HEK293 (cell line): ENCODE measurements at regions not wholly inside any gene's neighbourhood (a gene's known extent, or its start where the extent isn't known, plus 50 kb on each side); places are given as distances from the start of the nearest gene placed in this dataset.

Experiments used
- CTCF ChIA-PET: fragments of 350-600 bp; formaldehyde crosslinking; extraction: SDS; loops from one replicate; lab custom pipeline; 2021; ENCODE audit warnings: antibody characterized with exemption; lab: Yijun Ruan, JAX
- POLR2A ChIA-PET: fragments of 300-600 bp; formaldehyde crosslinking; extraction: SDS; loops from one replicate; lab custom pipeline; 2020; ENCODE audit warnings: antibody characterized with exemption, inconsistent platforms; lab: Yijun Ruan, JAX
- H3K27ac ChIP-seq: fragments of 200-500 bp; sonication (Bioruptor generic); 2 replicates; pipeline ENCODE4 v1.5.1; 2014; ENCODE audit warnings: low read depth, low read length, control low read depth, inconsistent platforms; ENCODE audit errors: extremely low read depth
- H3K36me3 ChIP-seq, 2 experiments: fragments of 200-500 bp in 1 of 2; sonication (Bioruptor generic) in 1 of 2; 1 replicate in 1 of 2; 2 replicates in 1 of 2; pipeline ENCODE4 v1.5.1; 2014 to 2017; ENCODE audit warnings: inconsistent platforms in 2 of 2, low read length in 2 of 2; ENCODE audit not compliant: control insufficient read depth in 2 of 2, insufficient read depth in 1 of 2
- H3K4me1 ChIP-seq: fragments of 200-500 bp; sonication (Bioruptor generic); 2 replicates; pipeline ENCODE4 v1.5.1; 2014; ENCODE audit warnings: mild to moderate bottlenecking, low read length, inconsistent platforms; ENCODE audit not compliant: control insufficient read depth, insufficient read depth
- H3K4me3 ChIP-seq: 2 replicates; pipeline ENCODE4 v1.5.1; 2011; ENCODE audit warnings: low read depth, mild to moderate bottlenecking, control low read depth, low read length, moderate library complexity
- H3K9me3 ChIP-seq: fragments of 200-500 bp; sonication (Bioruptor generic); 2 replicates; pipeline ENCODE4 v1.5.1; 2014; ENCODE audit warnings: low read depth, low read length, inconsistent platforms; ENCODE audit not compliant: control insufficient read depth, insufficient read depth
- GFI1B ChIP-seq: fragments of 450-650 bp; formaldehyde crosslinking; IDR thresholded peaks from 2 replicates; pipeline ENCODE4 v1.5.1; 2016; ENCODE audit warnings: missing biosample characterization, missing genetic modification characterization
- OSR2 ChIP-seq: fragments of 450-650 bp; formaldehyde crosslinking; IDR thresholded peaks from 2 replicates; pipeline ENCODE4 v1.5.1; 2016; ENCODE audit warnings: missing biosample characterization, missing genetic modification characterization
- SCRT1 ChIP-seq: fragments of 450-650 bp; formaldehyde crosslinking; IDR thresholded peaks from 2 replicates; pipeline ENCODE4 v1.5.1; 2016; ENCODE audit warnings: missing biosample characterization, missing genetic modification characterization, borderline replicate concordance
- SCRT2 ChIP-seq: fragments of 450-650 bp; formaldehyde crosslinking; IDR thresholded peaks from 2 replicates; pipeline ENCODE4 v1.5.1; 2016; ENCODE audit warnings: missing biosample characterization, missing genetic modification characterization
- TCF7L2 ChIP-seq: IDR thresholded peaks from 2 replicates; pipeline ENCODE4 v1.6.1; 2011; ENCODE audit warnings: low read depth, mild to moderate bottlenecking, inconsistent platforms, low read length, moderate library complexity, borderline replicate concordance
- ZBTB7A ChIP-seq: fragments of 450-650 bp; formaldehyde crosslinking; IDR thresholded peaks from 2 replicates; pipeline ENCODE4 v1.5.1; 2016; ENCODE audit warnings: low read depth, missing biosample characterization, missing genetic modification characterization
- ZBTB8A ChIP-seq: fragments of 450-650 bp; formaldehyde crosslinking; IDR thresholded peaks from 2 replicates; pipeline ENCODE4 v1.5.1; 2016; ENCODE audit warnings: missing biosample characterization, missing genetic modification characterization
- ZNF155 ChIP-seq: fragments of 450-650 bp; formaldehyde crosslinking; IDR thresholded peaks from 2 replicates; pipeline ENCODE4 v1.5.1; 2016; ENCODE audit warnings: missing biosample characterization, missing genetic modification characterization
- ZNF184 ChIP-seq: fragments of 450-650 bp; IDR thresholded peaks from 2 replicates; pipeline ENCODE4 v1.5.1; 2018; ENCODE audit warnings: missing biosample characterization, mild to moderate bottlenecking, missing genetic modification characterization
- ZNF214 ChIP-seq: fragments of 450-650 bp; formaldehyde crosslinking; IDR thresholded peaks from 2 replicates; pipeline ENCODE4 v1.5.1; 2017; ENCODE audit warnings: missing biosample characterization, mild to moderate bottlenecking, missing genetic modification characterization, borderline replicate concordance
- ZNF335 ChIP-seq: fragments of 450-650 bp; formaldehyde crosslinking; conservative IDR thresholded peaks from 2 replicates; pipeline ENCODE4 v1.5.1; 2016; ENCODE audit warnings: missing biosample characterization, missing genetic modification characterization
- ZNF48 ChIP-seq: fragments of 450-650 bp; formaldehyde crosslinking; IDR thresholded peaks from 2 replicates; pipeline ENCODE4 v1.5.1; 2016; ENCODE audit warnings: missing biosample characterization, missing genetic modification characterization
- ZNF510 ChIP-seq: fragments of 450-650 bp; formaldehyde crosslinking; IDR thresholded peaks from 2 replicates; pipeline ENCODE4 v1.5.1; 2018; ENCODE audit warnings: mild to moderate bottlenecking, missing genetic modification characterization, missing biosample characterization; ENCODE audit not compliant: insufficient replicate concordance
- ZNF521 ChIP-seq: fragments of 450-650 bp; formaldehyde crosslinking; IDR thresholded peaks from 2 replicates; pipeline ENCODE4 v1.5.1; 2017; ENCODE audit warnings: missing biosample characterization, mild to moderate bottlenecking, missing genetic modification characterization
- ZNF549 ChIP-seq: fragments of 450-650 bp; IDR thresholded peaks from 2 replicates; pipeline ENCODE4 v1.5.1; 2018; ENCODE audit warnings: missing biosample characterization, missing genetic modification characterization, mild to moderate bottlenecking, inconsistent platforms, moderate library complexity
- ZNF558 ChIP-seq: fragments of 450-650 bp; formaldehyde crosslinking; IDR thresholded peaks from 2 replicates; pipeline ENCODE4 v1.5.1; 2016; ENCODE audit warnings: missing biosample characterization, missing genetic modification characterization
- ZNF621 ChIP-seq: fragments of 450-650 bp; formaldehyde crosslinking; IDR thresholded peaks from 2 replicates; pipeline ENCODE4 v1.5.1; 2017; ENCODE audit warnings: missing biosample characterization, missing genetic modification characterization
- ZNF777 ChIP-seq: fragments of 450-650 bp; formaldehyde crosslinking; IDR thresholded peaks from 2 replicates; pipeline ENCODE4 v1.5.1; 2017; ENCODE audit warnings: missing biosample characterization, missing genetic modification characterization, borderline replicate concordance
- ZSCAN16 ChIP-seq: fragments of 450-650 bp; formaldehyde crosslinking; IDR thresholded peaks from 2 replicates; pipeline ENCODE4 v1.5.1; 2016; ENCODE audit warnings: missing biosample characterization, missing genetic modification characterization
- TF ChIP-seq, protein P1 (sequence below): fragments of 450-650 bp; formaldehyde crosslinking; IDR thresholded peaks from 2 replicates; pipeline ENCODE4 v1.5.1; 2017; ENCODE audit warnings: missing biosample characterization, mild to moderate bottlenecking, missing genetic modification characterization, moderate library complexity
- TF ChIP-seq, protein P2 (sequence below): fragments of 450-650 bp; formaldehyde crosslinking; IDR thresholded peaks from 2 replicates; pipeline ENCODE4 v1.5.1; 2016; ENCODE audit warnings: missing biosample characterization, missing genetic modification characterization
- TF ChIP-seq, protein P3 (sequence below): fragments of 450-650 bp; formaldehyde crosslinking; IDR thresholded peaks from 2 replicates; pipeline ENCODE4 v1.5.1; 2017; ENCODE audit warnings: missing biosample characterization, missing genetic modification characterization
- TF ChIP-seq, protein P4 (sequence below): fragments of 450-650 bp; formaldehyde crosslinking; IDR thresholded peaks from 2 replicates; pipeline ENCODE4 v1.5.1; 2016; ENCODE audit warnings: missing biosample characterization, missing genetic modification characterization
- TF ChIP-seq, protein P5 (sequence below): fragments of 450-650 bp; formaldehyde crosslinking; IDR thresholded peaks from 2 replicates; pipeline ENCODE4 v1.5.1; 2016; ENCODE audit warnings: missing biosample characterization, missing genetic modification characterization

DNA sequence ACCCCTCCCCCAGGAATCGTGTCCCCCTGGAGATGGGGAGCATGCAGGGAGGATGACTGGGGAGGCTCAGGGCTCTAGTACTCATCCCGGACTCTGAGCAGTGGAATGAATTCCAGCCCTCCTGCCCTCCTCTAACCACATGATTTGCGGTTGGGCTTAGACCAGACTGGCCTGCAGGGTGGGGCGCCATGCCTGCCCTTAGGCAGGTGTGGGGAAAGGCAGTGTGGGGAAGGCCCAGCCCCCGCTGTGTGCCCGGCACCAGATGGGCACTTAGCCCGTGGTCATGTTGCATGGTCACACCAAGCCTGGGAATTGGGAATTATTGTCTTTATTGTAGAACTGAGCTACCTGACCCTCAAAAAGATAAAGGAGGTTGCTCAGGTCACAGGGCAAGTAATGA lies 283.8 kb downstream of the TLE3 start:
- ChIA-PET CTCF (interaction anchor here (0.6 kb wide), 2 partner anchors 226 to 1574 kb away, joined by 3 to 6 read pairs; no protein-coding TSS in a partner anchor), POLR2A (no interaction called here)
- Histone ChIP-seq H3K4me3 (no peak overlapping the region), H3K9me3 (no peaks in the 10 kb centered on the region), H3K4me1 (no peaks in the 10 kb centered on the region), H3K36me3 (no peaks in the 10 kb centered on the region), H3K27ac (no peak overlapping the region)
- TF ChIP-seq ZBTB8A (peak; percentile 27; the same call in 1 of the 2 replicates), ZNF510 (no peak), ZNF521 (tag by site-specific recombination) (no peak)
- TF ChIP-seq, protein P1, sequence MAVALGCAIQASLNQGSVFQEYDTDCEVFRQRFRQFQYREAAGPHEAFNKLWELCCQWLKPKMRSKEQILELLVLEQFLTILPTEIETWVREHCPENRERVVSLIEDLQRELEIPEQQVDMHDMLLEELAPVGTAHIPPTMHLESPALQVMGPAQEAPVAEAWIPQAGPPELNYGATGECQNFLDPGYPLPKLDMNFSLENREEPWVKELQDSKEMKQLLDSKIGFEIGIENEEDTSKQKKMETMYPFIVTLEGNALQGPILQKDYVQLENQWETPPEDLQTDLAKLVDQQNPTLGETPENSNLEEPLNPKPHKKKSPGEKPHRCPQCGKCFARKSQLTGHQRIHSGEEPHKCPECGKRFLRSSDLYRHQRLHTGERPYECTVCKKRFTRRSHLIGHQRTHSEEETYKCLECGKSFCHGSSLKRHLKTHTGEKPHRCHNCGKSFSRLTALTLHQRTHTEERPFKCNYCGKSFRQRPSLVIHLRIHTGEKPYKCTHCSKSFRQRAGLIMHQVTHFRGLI (tag by site-specific recombination), result peak; percentile 94

DNA sequence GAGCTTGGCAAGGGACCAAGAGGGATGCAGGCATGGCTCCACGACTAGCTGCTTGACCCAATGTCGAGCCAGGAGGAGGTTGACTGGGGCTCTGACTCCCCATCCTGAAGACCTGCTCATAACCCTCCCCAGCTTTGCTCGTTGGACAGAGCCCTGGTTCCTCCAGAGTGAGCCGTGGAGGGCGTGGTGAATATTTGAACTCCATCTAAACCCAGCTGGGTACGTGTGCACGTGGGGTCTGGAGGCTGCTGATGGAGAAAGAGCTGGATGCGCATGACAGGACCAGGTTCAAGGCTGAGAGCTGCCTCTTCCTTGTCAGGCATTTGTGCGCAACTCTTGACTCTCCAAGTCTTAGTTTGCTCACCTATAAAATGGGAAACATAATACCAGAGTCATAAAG lies 282.8 kb downstream of the TLE3 start:
- CTCF ChIA-PET, result no interaction called here
- no peak overlapping the region for H3K4me3 ChIP-seq
- H3K36me3 ChIP-seq, result no peaks in the 10 kb centered on the region
- TF ChIP-seq OSR2 (tag by site-specific recombination) (no peak), ZNF184 (no peak), ZNF335 (no peak), ZNF48 (tag by site-specific recombination) (no peak), SCRT1 (tag by site-specific recombination) (no peak), ZNF549 (tag by site-specific recombination) (no peak), ZNF558 (tag by site-specific recombination) (no peak), ZNF214 (tag by site-specific recombination) (no peak), ZBTB7A (tag by site-specific recombination) (no peak), ZSCAN16 (no peak), ZNF510 (no peak)
- TF ChIP-seq, all 188 proteins: peak for 0
- H3K4me1 ChIP-seq, result no peaks in the 10 kb centered on the region
- no peak overlapping the region for H3K27ac ChIP-seq
- POLR2A ChIA-PET, result no interaction called here
- no peaks in the 10 kb centered on the region for H3K9me3 ChIP-seq

DNA sequence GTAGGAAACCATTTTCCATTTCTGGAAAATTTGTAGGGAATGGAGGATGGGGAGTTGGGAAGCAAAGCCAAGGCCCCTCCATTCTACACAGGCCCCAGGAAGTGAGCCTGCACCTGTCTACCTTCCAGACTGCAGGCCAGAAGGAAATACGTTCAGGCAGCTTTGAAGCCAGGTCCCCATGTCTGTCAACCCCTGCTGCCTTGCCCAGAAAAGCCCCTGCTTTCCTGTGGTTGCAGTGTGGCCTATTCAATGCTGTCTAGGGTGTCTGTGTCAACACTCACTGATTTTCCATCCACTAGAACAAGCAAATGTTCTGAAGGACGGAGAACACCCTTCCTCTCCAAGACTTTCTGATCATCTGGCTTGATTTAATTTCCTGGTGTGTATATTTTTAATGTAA lies 281.9 kb downstream of the TLE3 start:
- no peaks in the 10 kb centered on the region for H3K9me3 ChIP-seq
- H3K4me3 ChIP-seq, result no peak overlapping the region
- H3K4me1 ChIP-seq, result no peaks in the 10 kb centered on the region
- no peak overlapping the region for H3K27ac ChIP-seq
- POLR2A ChIA-PET, result no interaction called here
- CTCF ChIA-PET, result no interaction called here
- no peaks in the 10 kb centered on the region for H3K36me3 ChIP-seq
- TF ChIP-seq ZBTB7A (tag by site-specific recombination), result no peak
- TF ChIP-seq SCRT2, result no peak
- TF ChIP-seq, protein P2, sequence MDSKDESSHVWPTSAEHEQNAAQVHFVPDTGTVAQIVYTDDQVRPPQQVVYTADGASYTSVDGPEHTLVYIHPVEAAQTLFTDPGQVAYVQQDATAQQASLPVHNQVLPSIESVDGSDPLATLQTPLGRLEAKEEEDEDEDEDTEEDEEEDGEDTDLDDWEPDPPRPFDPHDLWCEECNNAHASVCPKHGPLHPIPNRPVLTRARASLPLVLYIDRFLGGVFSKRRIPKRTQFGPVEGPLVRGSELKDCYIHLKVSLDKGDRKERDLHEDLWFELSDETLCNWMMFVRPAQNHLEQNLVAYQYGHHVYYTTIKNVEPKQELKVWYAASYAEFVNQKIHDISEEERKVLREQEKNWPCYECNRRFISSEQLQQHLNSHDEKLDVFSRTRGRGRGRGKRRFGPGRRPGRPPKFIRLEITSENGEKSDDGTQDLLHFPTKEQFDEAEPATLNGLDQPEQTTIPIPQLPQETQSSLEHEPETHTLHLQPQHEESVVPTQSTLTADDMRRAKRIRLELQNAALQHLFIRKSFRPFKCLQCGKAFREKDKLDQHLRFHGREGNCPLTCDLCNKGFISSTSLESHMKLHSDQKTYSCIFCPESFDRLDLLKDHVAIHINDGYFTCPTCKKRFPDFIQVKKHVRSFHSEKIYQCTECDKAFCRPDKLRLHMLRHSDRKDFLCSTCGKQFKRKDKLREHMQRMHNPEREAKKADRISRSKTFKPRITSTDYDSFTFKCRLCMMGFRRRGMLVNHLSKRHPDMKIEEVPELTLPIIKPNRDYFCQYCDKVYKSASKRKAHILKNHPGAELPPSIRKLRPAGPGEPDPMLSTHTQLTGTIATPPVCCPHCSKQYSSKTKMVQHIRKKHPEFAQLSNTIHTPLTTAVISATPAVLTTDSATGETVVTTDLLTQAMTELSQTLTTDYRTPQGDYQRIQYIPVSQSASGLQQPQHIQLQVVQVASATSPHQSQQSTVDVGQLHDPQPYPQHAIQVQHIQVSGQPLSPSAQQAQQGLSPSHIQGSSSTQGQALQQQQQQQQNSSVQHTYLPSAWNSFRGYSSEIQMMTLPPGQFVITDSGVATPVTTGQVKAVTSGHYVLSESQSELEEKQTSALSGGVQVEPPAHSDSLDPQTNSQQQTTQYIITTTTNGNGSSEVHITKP (tag by site-specific recombination), result no peak
- no peak for TF ChIP-seq ZNF621 (tag by site-specific recombination)
- no peak for TF ChIP-seq ZNF777 (tag by site-specific recombination)
- TF ChIP-seq, protein P3, sequence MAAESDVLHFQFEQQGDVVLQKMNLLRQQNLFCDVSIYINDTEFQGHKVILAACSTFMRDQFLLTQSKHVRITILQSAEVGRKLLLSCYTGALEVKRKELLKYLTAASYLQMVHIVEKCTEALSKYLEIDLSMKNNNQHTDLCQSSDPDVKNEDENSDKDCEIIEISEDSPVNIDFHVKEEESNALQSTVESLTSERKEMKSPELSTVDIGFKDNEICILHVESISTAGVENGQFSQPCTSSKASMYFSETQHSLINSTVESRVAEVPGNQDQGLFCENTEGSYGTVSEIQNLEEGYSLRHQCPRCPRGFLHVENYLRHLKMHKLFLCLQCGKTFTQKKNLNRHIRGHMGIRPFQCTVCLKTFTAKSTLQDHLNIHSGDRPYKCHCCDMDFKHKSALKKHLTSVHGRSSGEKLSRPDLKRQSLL, result no peak
- TF ChIP-seq GFI1B (tag by site-specific recombination), result no peak
- TF ChIP-seq, protein P4, sequence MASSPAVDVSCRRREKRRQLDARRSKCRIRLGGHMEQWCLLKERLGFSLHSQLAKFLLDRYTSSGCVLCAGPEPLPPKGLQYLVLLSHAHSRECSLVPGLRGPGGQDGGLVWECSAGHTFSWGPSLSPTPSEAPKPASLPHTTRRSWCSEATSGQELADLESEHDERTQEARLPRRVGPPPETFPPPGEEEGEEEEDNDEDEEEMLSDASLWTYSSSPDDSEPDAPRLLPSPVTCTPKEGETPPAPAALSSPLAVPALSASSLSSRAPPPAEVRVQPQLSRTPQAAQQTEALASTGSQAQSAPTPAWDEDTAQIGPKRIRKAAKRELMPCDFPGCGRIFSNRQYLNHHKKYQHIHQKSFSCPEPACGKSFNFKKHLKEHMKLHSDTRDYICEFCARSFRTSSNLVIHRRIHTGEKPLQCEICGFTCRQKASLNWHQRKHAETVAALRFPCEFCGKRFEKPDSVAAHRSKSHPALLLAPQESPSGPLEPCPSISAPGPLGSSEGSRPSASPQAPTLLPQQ (tag by site-specific recombination), result no peak
- no peak for TF ChIP-seq TCF7L2
- TF ChIP-seq, protein P5, sequence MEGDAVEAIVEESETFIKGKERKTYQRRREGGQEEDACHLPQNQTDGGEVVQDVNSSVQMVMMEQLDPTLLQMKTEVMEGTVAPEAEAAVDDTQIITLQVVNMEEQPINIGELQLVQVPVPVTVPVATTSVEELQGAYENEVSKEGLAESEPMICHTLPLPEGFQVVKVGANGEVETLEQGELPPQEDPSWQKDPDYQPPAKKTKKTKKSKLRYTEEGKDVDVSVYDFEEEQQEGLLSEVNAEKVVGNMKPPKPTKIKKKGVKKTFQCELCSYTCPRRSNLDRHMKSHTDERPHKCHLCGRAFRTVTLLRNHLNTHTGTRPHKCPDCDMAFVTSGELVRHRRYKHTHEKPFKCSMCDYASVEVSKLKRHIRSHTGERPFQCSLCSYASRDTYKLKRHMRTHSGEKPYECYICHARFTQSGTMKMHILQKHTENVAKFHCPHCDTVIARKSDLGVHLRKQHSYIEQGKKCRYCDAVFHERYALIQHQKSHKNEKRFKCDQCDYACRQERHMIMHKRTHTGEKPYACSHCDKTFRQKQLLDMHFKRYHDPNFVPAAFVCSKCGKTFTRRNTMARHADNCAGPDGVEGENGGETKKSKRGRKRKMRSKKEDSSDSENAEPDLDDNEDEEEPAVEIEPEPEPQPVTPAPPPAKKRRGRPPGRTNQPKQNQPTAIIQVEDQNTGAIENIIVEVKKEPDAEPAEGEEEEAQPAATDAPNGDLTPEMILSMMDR (tag by site-specific recombination), result no peak
- TF ChIP-seq ZNF155 (tag by site-specific recombination), result no peak
